BJ (cell line): ENCODE measurements at regions not wholly inside any gene's neighbourhood (a gene's known extent, or its start where the extent isn't known, plus 50 kb on each side); places are given as distances from the start of the nearest gene placed in this dataset.

Experiments
- CTCF ChIA-PET: fragments of 350-600 bp; formaldehyde crosslinking; extraction: SDS; loops from one replicate; lab custom pipeline; 2021; ENCODE audit warnings: antibody characterized with exemption, inconsistent platforms; lab: Yijun Ruan, JAX
- POLR2A ChIA-PET: fragments of 300-600 bp; sonication (Branson Sonifier 250); formaldehyde crosslinking; extraction: SDS; loops from one replicate; lab custom pipeline; 2021; ENCODE audit warnings: antibody characterized with exemption; lab: Charles Lee
- DNase-seq: peaks from one replicate; pipeline ENCODE4 v3.0.0-alpha.2; 2011; ENCODE audit warnings: low read depth
- H3K27me3 ChIP-seq: 2 replicates; pipeline ENCODE4 v1.6.0; 2011; ENCODE audit warnings: low read length; ENCODE audit not compliant: control insufficient read depth, insufficient read depth
- H3K36me3 ChIP-seq: 2 replicates; pipeline ENCODE4 v1.5.1; 2011; ENCODE audit warnings: low read length; ENCODE audit not compliant: control insufficient read depth, insufficient read depth
- H3K4me3 ChIP-seq: 2 replicates; pipeline ENCODE4 v1.5.1; 2011; ENCODE audit warnings: low read depth, mild to moderate bottlenecking, control low read depth, low read length
- TF ChIP-seq, protein P1 (sequence below): IDR thresholded peaks from 2 replicates; pipeline ENCODE4 v1.5.1; 2011; ENCODE audit warnings: low read depth, mild to moderate bottlenecking, control low read depth, inconsistent platforms, low read length, moderate library complexity; ENCODE audit not compliant: insufficient read depth

DNA sequence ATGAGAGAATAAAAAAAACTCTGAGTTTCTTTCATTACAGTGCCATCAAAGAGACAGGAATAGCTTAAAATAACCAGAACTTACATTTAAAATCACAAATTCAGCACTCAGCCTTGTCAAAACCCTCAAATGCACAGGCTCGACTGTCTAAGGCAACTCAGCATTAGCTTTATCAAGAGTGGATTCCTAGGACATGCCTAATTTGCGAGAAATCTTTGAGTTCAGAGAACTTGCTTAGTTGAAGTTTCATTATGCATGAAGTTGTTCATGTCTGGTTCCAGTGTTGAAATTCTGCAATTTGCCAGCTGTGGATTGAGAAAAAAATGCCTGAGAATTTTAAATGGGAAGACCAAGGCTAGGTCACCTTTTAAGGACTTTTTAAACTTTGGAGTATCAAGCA lies 151.1 kb downstream of the LRRC70 start:
- H3K4me3 ChIP-seq, result no peak overlapping the region
- TF ChIP-seq, protein P1, sequence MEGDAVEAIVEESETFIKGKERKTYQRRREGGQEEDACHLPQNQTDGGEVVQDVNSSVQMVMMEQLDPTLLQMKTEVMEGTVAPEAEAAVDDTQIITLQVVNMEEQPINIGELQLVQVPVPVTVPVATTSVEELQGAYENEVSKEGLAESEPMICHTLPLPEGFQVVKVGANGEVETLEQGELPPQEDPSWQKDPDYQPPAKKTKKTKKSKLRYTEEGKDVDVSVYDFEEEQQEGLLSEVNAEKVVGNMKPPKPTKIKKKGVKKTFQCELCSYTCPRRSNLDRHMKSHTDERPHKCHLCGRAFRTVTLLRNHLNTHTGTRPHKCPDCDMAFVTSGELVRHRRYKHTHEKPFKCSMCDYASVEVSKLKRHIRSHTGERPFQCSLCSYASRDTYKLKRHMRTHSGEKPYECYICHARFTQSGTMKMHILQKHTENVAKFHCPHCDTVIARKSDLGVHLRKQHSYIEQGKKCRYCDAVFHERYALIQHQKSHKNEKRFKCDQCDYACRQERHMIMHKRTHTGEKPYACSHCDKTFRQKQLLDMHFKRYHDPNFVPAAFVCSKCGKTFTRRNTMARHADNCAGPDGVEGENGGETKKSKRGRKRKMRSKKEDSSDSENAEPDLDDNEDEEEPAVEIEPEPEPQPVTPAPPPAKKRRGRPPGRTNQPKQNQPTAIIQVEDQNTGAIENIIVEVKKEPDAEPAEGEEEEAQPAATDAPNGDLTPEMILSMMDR, result no peak
- no peaks in the 10 kb centered on the region for H3K27me3 ChIP-seq
- DNase-seq, result no peak
- POLR2A ChIA-PET, result no interaction called here
- CTCF ChIA-PET, result no interaction called here
- H3K36me3 ChIP-seq, result no peaks in the 10 kb centered on the region

DNA sequence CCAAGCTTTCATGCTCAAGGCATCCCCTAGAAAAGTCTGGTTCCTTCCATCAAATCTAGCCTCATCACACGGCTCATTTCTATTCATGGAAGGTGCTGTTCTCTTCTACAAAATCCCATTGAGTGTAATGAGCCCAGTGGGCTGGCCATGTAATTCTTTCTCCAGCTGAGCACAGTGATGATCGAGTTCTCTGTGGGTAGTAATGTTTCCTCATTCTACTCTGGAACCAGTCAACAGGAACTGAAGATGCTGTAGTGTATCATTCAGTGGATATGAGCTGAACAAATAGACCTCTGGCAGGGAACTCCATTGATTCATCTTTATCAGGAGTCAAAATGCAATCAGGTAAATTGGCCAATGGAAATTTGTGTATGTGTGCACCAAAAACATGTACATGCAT lies 149.2 kb downstream of the LRRC70 start:
- TF ChIP-seq, protein P1, result no peak
- no peaks in the 10 kb centered on the region for H3K27me3 ChIP-seq
- H3K4me3 ChIP-seq, result no peak overlapping the region
- ChIA-PET POLR2A (no interaction called here), CTCF (no interaction called here)
- no peak for DNase-seq
- H3K36me3 ChIP-seq, result no peaks in the 10 kb centered on the region

DNA sequence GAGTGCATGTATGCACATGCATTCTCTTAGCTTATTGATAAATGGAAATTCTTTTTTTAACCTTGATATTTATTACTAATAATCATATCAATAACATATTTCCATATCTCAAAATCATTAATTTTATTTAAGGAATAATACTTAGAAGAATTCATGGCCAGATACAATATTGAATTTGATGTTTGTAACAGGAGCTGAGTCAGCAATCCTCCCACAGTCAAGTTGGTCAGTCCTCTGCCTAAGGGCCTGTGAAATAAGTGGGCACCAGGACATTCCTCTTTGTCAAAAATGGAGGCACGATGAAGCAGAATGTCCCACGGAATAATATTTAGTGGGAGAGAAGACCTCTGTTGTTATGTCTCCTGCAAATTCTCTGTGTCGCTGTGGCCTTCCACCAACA lies 148.6 kb downstream of the LRRC70 start:
- Histone ChIP-seq H3K4me3 (no peak overlapping the region), H3K36me3 (no peaks in the 10 kb centered on the region), H3K27me3 (no peaks in the 10 kb centered on the region)
- ChIA-PET POLR2A (no interaction called here), CTCF (no interaction called here)
- DNase-seq, result no peak
- TF ChIP-seq, protein P1, result no peak

DNA sequence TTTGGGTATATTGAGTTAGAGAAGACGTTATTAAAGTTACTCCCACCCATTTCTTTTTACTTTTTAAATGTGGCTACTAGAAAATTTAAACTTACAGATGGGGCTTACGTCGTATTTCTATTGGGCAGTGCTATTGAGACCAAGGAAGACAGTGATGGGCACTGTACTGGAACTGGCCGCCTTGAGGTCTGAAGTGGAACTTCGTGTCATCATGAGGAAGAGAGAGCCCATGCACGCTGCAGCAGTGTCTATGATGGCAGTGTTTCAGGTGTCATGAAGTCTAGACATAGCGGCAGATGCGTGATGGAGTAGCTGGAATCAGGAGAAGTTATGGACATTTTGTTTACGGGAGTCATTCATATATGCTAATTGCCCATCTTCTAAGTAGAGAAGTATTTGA lies 143.7 kb downstream of the LRRC70 start:
- TF ChIP-seq, protein P1, result no peak
- Histone ChIP-seq H3K4me3 (no peak overlapping the region), H3K27me3 (no peaks in the 10 kb centered on the region), H3K36me3 (no peaks in the 10 kb centered on the region)
- no peak for DNase-seq
- CTCF ChIA-PET, result no interaction called here
- POLR2A ChIA-PET, result no interaction called here

DNA sequence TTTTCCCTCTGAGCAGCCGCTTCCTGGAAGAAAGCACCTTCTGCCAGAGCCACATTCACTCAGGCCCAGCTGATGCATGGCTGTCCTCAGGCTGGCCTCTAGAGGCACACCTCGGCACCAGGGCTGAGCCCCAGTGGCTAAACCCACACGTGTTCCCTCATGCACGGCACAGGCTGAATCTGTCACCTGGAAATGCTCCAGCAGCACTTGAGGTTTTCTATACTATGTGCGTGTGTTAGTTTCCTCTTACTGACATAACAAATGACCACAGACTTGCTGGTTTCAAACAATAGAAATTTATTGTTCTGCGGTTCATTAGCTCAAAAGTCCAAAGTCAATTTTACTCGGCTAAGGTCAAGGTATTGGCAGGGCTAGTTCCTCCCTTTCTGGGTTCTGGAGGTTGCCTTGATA lies 141.4 kb downstream of the LRRC70 start:
- POLR2A ChIA-PET, result no interaction called here
- Histone ChIP-seq H3K36me3 (no peaks in the 10 kb centered on the region), H3K4me3 (no peak overlapping the region), H3K27me3 (no peaks in the 10 kb centered on the region)
- TF ChIP-seq, protein P1, result peak; percentile 19; the same call in 1 of the 2 replicates
- no peak for DNase-seq
- CTCF ChIA-PET, result interaction anchor here (1.6 to 1.9 kb wide), 2 partner anchors 59 to 260 kb away, joined by 6 to 9 read pairs; no protein-coding TSS in a partner anchor
